GM19193 (cell line): ENCODE measurements at regions not wholly inside any gene's neighbourhood (a gene's known extent, or its start where the extent isn't known, plus 50 kb on each side); places are given as distances from the start of the nearest gene placed in this dataset.

Experiments
- POLR2A ChIP-seq: IDR thresholded peaks from 4 replicates; pipeline ENCODE4 v1.6.1; 2011; ENCODE audit not compliant: insufficient read depth, insufficient read length; ENCODE audit errors: extremely low read depth

DNA sequence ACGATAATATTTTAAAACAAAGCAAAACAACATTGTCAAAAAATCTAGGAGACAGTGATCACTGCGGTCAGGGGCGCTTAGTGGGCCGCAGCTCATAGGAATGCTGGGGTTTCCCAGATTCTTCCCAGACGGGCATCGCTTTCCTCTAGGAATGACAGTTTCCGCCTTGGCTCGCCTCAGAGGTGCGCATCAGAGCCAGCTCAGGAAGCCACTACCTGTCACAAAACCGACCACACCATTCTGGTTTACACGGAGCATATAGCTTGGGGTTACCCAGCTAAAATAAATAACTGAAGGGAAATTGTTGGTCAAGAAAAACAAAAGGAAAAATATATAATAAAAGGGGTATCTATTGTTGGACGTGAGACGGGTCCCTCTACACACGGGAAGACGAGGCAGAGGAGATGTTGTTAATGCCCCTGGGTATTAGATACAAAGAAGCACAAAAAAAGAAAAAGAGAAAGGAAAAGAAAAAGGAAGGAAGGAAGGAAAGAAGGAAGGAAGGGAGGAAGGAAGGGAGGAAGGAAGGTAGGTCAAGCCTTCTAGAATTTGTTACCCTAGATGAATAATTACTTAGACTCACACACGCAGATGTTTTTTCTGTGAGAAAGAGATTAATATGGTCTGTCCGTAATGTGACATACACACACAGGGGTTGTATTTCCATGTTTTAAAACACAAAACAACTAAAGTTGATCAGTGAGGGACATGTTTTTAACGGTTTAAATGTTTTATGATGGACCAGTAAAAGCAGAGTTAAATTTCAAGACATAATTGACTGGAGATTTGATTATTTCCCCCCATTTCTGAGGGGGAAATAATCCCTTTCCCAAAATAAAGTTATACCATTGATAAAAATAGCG lies 292.4 kb upstream of the NFE2L3 start:
- TF ChIP-seq POLR2A = no peak

DNA sequence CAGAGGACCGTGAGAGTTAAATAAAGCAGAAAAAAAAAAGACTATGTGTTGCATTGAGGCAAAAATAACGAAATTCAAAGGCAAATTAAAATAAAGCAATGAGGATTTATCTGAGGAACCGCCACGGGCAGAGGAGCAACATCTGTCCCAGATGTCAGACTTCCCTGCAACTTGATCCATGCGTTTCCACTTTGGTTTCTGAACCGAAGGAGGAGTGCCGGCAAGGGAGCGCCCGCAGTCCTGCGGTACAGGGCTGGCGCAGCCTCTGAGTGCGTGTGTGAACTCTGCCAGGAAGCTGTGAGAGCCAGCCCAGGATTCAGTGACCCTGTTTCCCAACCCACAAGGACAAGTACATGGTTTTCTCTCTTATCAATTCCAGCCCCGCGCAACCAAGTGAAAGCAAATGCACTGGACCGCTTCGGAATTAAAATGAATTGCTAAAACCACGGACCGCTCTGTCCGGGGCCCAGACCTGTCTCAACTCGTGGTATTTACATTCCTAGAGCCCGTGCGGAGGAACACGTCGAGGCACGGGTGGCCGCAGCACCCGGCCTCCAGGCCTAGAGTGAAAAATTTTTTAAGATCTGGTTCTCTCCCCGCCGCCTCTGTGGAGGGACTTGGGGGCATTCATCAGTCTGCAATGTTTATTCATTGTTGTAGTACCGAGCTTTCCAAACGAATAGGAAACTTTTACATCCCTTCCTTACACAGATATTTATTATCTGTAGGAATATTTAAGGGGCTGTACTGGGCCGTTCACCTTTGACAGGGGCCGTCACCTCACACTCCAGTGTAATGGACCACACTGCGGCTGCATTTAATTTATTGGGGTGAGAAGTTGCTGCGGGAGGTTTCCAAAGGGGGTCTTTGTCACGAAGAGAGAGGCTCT lies 291.5 kb upstream of the NFE2L3 start:
- no peak for TF ChIP-seq POLR2A

DNA sequence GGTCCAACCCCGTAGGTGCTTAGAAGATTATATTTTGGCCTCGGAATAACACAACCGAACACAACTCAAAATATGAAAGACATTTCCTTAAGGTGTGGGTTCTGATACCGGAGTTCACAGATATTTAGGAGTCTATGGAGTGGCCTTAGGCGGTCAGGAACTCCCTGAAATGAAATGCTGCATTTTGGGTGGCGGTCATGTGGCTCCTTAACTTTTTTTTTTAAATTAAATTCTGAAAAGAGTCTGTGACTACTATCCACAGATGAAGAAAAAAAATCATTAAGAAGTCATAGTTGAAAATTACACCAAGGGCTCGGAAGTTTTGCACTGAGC lies 290.9 kb upstream of the NFE2L3 start:
- no peak for TF ChIP-seq POLR2A

DNA sequence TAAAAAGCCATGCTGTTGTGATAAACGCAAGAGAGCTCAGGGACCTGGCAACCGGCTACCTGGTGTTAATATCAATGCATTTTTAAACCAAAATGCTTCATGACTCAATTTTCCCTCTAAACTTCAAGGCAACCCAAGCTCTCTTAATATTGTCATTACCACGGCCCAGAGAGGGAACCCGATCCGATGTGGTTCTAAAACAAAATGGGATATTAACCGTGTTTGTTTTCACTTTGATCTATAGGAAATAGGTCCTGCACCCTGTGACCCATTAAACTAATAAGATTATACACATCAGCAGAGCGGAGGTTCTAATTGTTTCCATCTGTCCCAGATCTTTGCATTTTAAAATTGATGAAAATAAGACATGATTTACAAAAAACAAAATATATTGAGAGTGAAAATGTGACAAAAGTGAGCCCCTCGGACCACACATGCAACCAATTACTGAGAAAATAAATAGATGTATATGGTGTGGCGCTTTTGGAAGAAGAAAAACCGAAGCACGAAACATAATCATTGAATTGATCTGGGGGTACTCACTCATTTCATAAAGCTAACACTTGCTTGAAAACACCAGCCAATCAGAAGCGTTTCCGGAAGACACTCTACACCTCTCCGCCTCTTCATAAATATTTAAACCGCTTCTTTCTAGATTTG lies 290.3 kb upstream of the NFE2L3 start:
- TF ChIP-seq POLR2A = no peak

DNA sequence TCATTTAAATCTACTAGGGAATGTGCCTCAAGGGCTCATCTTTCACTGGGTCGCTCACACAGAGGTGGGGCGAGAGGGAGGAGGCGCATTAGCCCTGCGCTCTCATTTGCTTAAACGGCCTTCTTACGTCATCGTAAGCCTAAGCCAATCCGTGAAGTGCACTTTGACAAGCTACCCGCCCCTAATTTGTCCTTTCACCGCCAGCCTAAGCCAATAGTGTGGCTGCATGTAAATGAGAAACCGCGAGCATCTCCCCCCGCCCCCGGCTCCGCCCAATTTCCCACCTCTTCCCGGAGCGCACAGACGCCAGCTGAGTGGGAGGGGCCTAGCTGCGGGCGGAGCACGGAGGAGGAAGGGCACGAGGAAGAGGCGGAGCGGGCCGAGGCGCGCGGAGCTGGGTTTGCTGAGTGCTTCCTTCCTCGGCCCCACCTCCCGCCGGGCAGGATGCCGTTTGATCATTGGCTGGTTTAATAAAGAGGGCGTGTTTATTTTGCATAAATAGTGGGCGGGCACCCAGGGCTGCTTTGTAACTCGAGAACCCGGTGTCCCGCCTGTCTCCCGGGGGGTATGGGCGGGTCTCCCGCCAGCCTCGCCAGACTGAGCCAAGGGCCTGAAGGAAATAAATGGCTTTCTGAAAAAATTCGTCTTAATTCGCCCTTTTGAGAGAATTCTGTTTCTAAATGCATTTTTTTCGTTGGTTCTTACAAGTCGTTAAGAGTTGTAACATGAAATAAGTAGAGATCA lies 289.6 kb upstream of the NFE2L3 start:
- TF ChIP-seq POLR2A = no peak

DNA sequence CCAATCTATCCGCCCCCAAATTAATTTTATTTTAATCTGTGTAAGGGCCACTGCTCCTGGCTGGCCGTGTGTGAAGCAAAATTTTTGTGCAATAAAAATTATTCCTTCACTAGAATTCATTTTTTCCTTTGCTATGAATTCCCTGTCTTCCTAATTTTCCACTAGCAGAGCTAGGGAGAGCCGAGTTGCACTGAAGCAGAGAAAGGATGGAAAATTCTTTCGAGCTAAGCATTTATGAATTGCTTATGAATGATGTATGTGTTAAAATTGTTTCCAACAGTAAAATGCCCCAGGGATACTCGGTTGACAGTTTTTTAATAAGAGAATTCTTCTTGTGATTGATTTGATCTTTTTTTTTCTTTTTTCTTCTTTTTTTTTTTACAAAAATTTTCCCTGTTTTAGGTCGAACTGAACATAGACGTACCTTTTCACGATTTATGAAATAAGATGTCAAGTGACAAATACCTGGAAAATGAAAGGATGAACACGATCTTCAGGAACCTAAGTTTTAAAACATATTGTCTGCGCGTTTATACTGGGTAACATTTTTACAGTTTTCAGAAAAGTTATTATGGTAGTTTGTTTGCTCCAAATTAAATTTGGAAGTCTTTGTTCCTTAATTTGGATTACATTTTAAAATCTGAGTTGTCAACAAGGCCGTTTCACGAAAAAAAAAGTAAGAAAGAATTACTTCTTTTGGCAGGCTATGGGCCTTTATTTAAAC lies 288.8 kb upstream of the NFE2L3 start:
- no peak for TF ChIP-seq POLR2A

DNA sequence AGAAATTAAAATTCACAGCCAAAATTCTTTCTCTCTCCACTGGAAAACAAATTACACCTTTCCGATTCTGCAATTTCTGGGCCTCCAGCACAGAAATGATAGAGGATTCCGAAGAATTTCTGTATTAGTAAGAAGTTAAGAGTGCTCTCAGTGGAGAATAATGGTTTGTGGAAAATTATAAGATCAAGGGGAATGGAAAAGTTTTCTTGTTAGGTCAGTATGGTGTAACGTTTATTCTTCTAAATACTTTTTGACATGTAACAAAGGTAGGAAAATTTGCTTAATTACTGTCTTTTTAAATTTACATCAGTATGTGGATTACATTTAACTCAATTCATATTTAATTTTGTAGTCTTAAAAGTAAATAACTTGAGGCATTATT lies 288.3 kb upstream of the NFE2L3 start:
- no peak for TF ChIP-seq POLR2A

DNA sequence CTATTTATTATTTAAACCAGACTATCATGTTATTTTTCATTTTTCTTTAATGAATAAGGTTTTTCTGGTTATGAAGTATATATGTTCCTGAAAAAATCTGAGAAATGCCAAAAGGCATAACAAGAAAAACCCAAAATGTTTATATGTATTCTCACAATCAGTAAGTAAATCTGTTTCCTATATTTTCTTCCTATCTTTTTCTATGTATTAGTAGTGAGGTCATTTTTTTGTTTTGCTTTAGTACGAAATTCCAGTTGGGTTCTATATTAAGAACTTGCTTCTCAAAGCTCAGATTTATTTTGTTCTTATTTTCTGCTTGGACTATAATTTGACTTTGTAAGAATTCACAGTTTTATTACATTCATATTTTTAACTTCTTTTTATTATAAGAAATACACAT lies 287.5 kb upstream of the NFE2L3 start:
- TF ChIP-seq POLR2A = no peak

DNA sequence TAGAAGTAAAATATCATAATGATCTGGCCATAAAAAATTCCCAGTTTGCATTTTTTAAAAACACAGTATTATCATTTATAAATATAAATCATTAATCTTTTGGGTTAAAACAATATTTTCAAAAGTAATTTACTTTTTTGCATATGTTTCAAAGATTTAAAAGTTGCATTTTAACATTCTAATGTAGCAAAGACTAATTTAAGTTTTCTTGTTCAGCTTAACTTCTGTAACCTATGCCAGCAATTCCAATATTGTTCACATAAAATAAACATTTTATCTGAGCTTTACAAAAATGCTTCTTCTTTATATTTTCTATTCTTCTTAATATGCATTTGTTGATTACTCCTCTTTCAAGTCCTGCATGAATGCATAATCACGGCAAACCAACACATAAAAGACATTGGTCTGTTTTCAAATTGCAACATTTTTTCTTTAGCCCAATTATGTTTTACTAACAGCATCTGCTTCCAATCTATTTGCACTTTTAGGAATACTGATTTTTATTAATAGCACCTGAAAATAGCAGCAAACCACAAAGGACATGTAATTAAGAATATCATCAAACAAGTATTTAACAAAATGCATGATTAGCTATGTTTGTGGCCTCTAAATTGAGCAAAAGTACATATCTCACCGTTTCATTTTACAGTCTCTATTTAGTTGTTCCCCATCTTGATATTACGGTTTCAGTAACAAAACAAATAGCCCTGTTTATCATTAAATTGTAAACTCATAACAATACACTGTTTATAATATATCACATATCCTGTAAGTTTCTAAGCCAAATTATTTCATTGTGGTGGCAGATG lies 286.9 kb upstream of the NFE2L3 start:
- TF ChIP-seq POLR2A = no peak

DNA sequence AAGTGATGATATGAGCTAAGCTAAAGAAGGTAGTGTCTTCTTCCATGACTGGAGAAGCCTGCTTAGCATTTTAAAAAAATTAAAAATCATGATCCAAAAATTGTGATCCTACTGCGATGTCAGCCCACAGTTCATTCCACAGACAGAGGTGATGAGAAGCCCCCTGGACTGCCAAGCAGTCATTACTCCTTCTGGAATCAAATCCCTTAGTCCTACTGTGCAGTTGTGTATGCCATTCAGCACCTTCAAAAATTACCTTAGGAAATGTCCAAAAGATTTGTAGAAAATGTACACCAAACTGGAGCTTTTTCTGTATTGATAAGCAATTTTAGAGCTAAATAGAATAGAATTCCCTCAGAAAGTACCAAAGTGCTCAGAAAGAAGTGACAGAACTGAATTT lies 283.5 kb upstream of the NFE2L3 start:
- TF ChIP-seq POLR2A = no peak

DNA sequence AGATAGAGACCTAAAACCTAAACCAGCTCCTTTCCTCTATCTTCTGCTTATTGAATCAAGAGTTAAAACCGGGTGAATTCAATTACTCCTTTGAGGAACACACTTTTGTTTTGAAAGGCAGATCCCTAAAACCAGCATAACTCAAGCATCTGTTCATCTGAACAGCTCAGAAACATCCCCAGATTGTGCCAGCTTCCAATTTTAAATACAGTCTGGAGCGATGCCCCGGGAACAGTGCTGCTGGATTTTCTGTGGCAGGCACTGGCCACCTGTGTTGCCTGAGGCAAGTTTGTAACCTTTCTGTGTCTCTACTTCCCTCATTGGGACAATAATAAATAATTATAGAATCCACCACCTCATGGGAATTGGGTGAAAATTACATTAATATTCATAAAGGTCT lies 281.4 kb upstream of the NFE2L3 start:
- TF ChIP-seq POLR2A = no peak

DNA sequence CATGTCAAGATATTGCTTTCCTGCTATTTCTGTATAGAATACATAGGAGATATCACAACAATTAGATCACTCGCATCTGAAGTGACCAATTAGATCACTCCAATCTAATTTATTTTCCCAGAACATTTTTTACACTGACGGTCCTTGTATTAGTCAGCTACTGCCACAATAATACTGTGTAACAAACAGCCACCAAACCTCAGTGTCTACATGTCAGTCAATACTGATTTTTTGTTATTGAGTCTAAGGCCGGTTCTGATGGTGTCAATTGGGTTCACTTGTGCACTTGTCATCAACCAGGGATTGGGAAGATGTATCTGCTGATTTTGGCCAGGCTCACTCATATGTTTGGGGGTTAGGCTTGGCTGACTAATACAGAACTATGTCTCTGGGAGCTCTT lies 275.9 kb upstream of the NFE2L3 start:
- TF ChIP-seq POLR2A = no peak
